Neuronal stem cell (in vitro differentiated cells): ENCODE measurements at regions not wholly inside any gene's neighbourhood (a gene's known extent, or its start where the extent isn't known, plus 50 kb on each side); places are given as distances from the start of the nearest gene placed in this dataset.

Experiments used
- DNase-seq: peaks from one replicate; pipeline ENCODE4 v3.0.0-alpha.2; 2013; ENCODE audit warnings: low spot score
- H2AFZ ChIP-seq: one replicate; pipeline ENCODE4 v1.6.1; 2013; ENCODE audit warnings: mild to moderate bottlenecking, low read length, inconsistent platforms
- H2AK5ac ChIP-seq: 2 replicates; pipeline ENCODE4 v1.6.1; 2013; ENCODE audit warnings: low read depth, mild to moderate bottlenecking, inconsistent platforms, low read length, moderate library complexity, mixed read lengths
- H2BK120ac ChIP-seq: 2 replicates; pipeline ENCODE4 v1.6.1; 2013; ENCODE audit warnings: low read depth, mild to moderate bottlenecking, inconsistent platforms, low read length, moderate library complexity, mixed read lengths
- H2BK12ac ChIP-seq: one replicate; pipeline ENCODE4 v1.6.1; 2013; ENCODE audit warnings: low read length, inconsistent platforms
- H2BK15ac ChIP-seq: 2 replicates; pipeline ENCODE4 v1.6.1; 2013; ENCODE audit warnings: mild to moderate bottlenecking, low read length, inconsistent platforms, mixed read lengths
- H2BK5ac ChIP-seq: one replicate; pipeline ENCODE4 v1.6.1; 2013; ENCODE audit warnings: inconsistent platforms, mild to moderate bottlenecking, low read length, moderate library complexity
- H3K14ac ChIP-seq: one replicate; pipeline ENCODE4 v1.6.1; 2013; ENCODE audit warnings: low read length, inconsistent platforms
- H3K18ac ChIP-seq: 2 replicates; pipeline ENCODE4 v1.6.1; 2013; ENCODE audit warnings: low read length, inconsistent platforms
- H3K23ac ChIP-seq: 2 replicates; pipeline ENCODE4 v1.6.1; 2013; ENCODE audit warnings: low read depth, mild to moderate bottlenecking, mixed read lengths, low read length, inconsistent platforms; ENCODE audit not compliant: poor library complexity
- H3K27ac ChIP-seq: replicated peaks from 3 replicates; pipeline ENCODE4 v1.5.1; 2013; ENCODE audit warnings: low read length, inconsistent platforms
- H3K27me3 ChIP-seq, 3 experiments: 2 replicates each; pipeline ENCODE4 v1.6.1; 2013; ENCODE audit warnings: low read length in 3 of 3, mild to moderate bottlenecking in 2 of 3, inconsistent platforms in 1 of 3, low read depth in 1 of 3, mixed read lengths in 1 of 3, moderate library complexity in 1 of 3; ENCODE audit not compliant: control insufficient read depth in 3 of 3, insufficient read depth in 3 of 3
- H3K36me3 ChIP-seq, 2 donors: replicated peaks in 1 of 2; 2 replicates each; pipeline ENCODE4 v1.6.1; 2013; ENCODE audit warnings: low read length in 2 of 2; ENCODE audit not compliant: control insufficient read depth in 2 of 2, insufficient read depth in 2 of 2
- H3K4ac ChIP-seq: 2 replicates; pipeline ENCODE4 v1.6.1; 2013; ENCODE audit warnings: inconsistent platforms, mild to moderate bottlenecking, low read length, moderate library complexity
- H3K4me1 ChIP-seq, 2 donors: 1 replicate in 1 of 2; 2 replicates in 1 of 2; pipeline ENCODE4 v1.6.1; 2013; ENCODE audit warnings: low read length in 2 of 2, low read depth in 1 of 2; ENCODE audit not compliant: control insufficient read depth in 2 of 2, insufficient read depth in 1 of 2
- H3K4me2 ChIP-seq: one replicate; pipeline ENCODE4 v1.6.1; 2013; ENCODE audit warnings: mild to moderate bottlenecking, low read length, inconsistent platforms; ENCODE audit not compliant: insufficient read depth, poor library complexity, severe bottlenecking
- H3K4me3 ChIP-seq, 2 donors: 2 replicates each; pipeline ENCODE4 v1.5.1; 2013; ENCODE audit warnings: low read length in 2 of 2, mild to moderate bottlenecking in 2 of 2, inconsistent platforms in 1 of 2, moderate library complexity in 1 of 2
- H3K79me1 ChIP-seq: one replicate; pipeline ENCODE4 v1.6.1; 2013; ENCODE audit warnings: low read depth, mild to moderate bottlenecking, inconsistent platforms, low read length, moderate library complexity
- H3K9ac ChIP-seq: one replicate; pipeline ENCODE4 v1.6.1; 2013; ENCODE audit warnings: mild to moderate bottlenecking, low read depth, low read length, inconsistent platforms; ENCODE audit not compliant: poor library complexity
- H3K9me3 ChIP-seq, 2 donors: replicated peaks in 1 of 2; 2 replicates each; pipeline versions ENCODE3 to v1.6.1; 2013; ENCODE audit warnings: low read length in 2 of 2, mild to moderate bottlenecking in 2 of 2, inconsistent platforms in 1 of 2, low read depth in 1 of 2, mixed read lengths in 1 of 2, moderate library complexity in 1 of 2; ENCODE audit not compliant: control insufficient read depth in 2 of 2, insufficient read depth in 1 of 2
- H4K8ac ChIP-seq: one replicate; pipeline ENCODE4 v1.6.1; 2013; ENCODE audit warnings: low read depth, mild to moderate bottlenecking, inconsistent platforms, low read length, moderate library complexity
- H4K91ac ChIP-seq: one replicate; pipeline ENCODE4 v1.6.1; 2013; ENCODE audit warnings: low read length, low read depth, mild to moderate bottlenecking, inconsistent platforms; ENCODE audit not compliant: poor library complexity
- WGBS, 2 donors: extraction: QIAGEN DNeasy Blood & Tissue Kit; methylation state at CpG; one replicate each; pipeline ENCODE4 v1.1.7; 2013; ENCODE audit warnings: missing lambda C conversion rate in 2 of 2, mixed read lengths in 1 of 2; ENCODE audit not compliant: insufficient read length in 2 of 2, insufficient replicate concordance in 1 of 2; ENCODE audit errors: extremely low coverage in 2 of 2; 5-methylcytosine and 5-hydroxymethylcytosine counted together

DNA sequence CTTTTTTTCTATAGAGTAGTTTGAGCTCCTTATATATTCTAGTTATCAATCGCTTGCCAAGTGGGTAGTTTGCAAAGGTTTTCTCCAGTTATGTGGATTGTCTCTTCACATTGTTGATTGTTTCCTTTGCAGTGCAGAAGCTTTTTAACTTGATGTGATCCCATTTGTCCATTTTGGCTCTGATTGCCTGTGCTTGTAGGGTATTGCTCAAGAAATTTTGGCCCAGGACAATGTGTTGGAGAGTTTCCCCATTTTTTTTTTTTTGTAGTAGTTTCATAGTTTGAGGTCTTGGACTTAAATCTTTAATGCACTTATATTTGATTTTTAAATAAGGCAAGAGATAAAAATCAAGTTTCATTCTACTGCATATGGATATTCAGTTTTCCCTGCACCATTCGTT lies 774.8 kb upstream of the ADAMTS5 start:
- no peak overlapping the region for H3K27ac ChIP-seq
- no CpG with 5 or more reads among the region's 2 CpGs for WGBS, 2 donors
- H2BK12ac ChIP-seq = no peak overlapping the region
- no peak overlapping the region for H4K8ac ChIP-seq
- H3K79me1 ChIP-seq = no peaks in the 10 kb centered on the region
- H3K4me2 ChIP-seq = no peak overlapping the region
- no peak overlapping the region for H3K23ac ChIP-seq
- no peak for DNase-seq
- H2BK15ac ChIP-seq = no peak overlapping the region
- no peak overlapping the region for H3K4ac ChIP-seq
- H2AK5ac ChIP-seq = no peak overlapping the region
- H4K91ac ChIP-seq = no peak overlapping the region
- H3K9me3 ChIP-seq = no peaks in the 10 kb centered on the region
- H3K4me1 ChIP-seq = no peaks in the 10 kb centered on the region
- H3K27me3 ChIP-seq = no peaks in the 10 kb centered on the region
- H3K36me3 ChIP-seq = no peaks in the 10 kb centered on the region
- H3K14ac ChIP-seq = no peak overlapping the region
- H2BK5ac ChIP-seq = no peak overlapping the region
- H2AFZ ChIP-seq = no peak overlapping the region
- H3K18ac ChIP-seq = no peak overlapping the region
- no peak overlapping the region for H2BK120ac ChIP-seq
- no peak overlapping the region for H3K9ac ChIP-seq
- no peak overlapping the region for H3K4me3 ChIP-seq

DNA sequence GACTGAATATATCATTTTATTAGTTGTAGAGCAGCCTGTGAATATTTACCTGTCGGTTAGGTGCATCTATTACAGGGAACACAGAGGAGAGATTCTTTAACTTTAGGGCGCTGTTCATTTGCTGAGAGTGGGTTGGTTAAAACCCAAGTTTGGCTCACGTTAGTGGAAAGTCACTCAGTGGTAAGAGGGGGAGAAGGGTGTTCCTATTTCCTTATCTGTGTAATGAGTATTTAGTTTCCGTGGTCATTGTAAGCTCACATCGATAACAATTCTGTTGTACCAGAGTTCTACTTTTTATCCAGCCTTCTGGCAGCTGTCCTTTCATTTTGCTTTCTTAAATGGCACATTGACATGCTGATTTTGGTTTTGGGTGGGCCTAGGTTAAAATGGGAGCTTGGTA lies 773.2 kb upstream of the ADAMTS5 start:
- no peak overlapping the region for H2AK5ac ChIP-seq
- no CpG with 5 or more reads among the region's 5 CpGs for WGBS, 2 donors
- no peak for DNase-seq

DNA sequence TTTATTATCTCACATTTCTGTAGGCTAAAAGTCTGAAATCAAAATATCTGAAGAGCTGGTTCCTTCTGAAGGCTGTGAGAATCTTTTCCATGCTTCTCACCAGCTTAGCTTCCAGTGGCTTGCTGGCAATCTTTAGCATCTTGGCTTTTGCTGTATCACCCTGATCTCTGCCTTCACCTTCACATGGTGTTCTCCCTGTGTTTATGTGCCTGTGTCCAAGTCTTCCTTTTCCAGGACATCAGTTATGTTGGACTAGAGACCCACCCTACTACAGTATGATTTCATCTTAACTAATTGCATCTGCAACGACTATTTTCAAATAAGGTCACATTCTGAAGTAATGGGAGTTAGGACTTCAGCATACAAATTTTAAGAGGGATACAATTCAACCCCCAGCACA lies 772.3 kb upstream of the ADAMTS5 start:
- no peak overlapping the region for H3K23ac ChIP-seq
- no peak overlapping the region for H2BK5ac ChIP-seq
- H4K8ac ChIP-seq = no peak overlapping the region
- no peak overlapping the region for H2BK15ac ChIP-seq
- no peak overlapping the region for H2AFZ ChIP-seq
- no peak overlapping the region for H3K9ac ChIP-seq
- no peak overlapping the region for H4K91ac ChIP-seq
- H3K14ac ChIP-seq = no peak overlapping the region
- no peak overlapping the region for H3K18ac ChIP-seq
- H3K27ac ChIP-seq = no peak overlapping the region
- DNase-seq = no peak
- no peak overlapping the region for H3K4ac ChIP-seq
- no CpG with 5 or more reads among the region's 1 CpG for WGBS, 2 donors
- H2AK5ac ChIP-seq = no peak overlapping the region
- no peaks in the 10 kb centered on the region for H3K79me1 ChIP-seq
- H2BK120ac ChIP-seq = no peak overlapping the region
- H2BK12ac ChIP-seq = no peak overlapping the region
- no peaks in the 10 kb centered on the region for H3K9me3 ChIP-seq
- H3K4me3 ChIP-seq = no peak overlapping the region
- H3K36me3 ChIP-seq = no peaks in the 10 kb centered on the region
- no peak overlapping the region for H3K4me2 ChIP-seq
- H3K4me1 ChIP-seq = no peaks in the 10 kb centered on the region
- H3K27me3 ChIP-seq = no peaks in the 10 kb centered on the region

More for the DNA sequence above, 773.2 kb upstream of the ADAMTS5 start:
- no peak overlapping the region for H3K4me3 ChIP-seq
- no peaks in the 10 kb centered on the region for H3K79me1 ChIP-seq
- H4K91ac ChIP-seq = no peak overlapping the region
- no peak overlapping the region for H2BK120ac ChIP-seq
- no peaks in the 10 kb centered on the region for H3K27me3 ChIP-seq
- H3K27ac ChIP-seq = no peak overlapping the region
- H3K18ac ChIP-seq = no peak overlapping the region
- no peak overlapping the region for H3K4ac ChIP-seq
- H3K4me2 ChIP-seq = no peak overlapping the region
- no peak overlapping the region for H3K23ac ChIP-seq
- H2BK5ac ChIP-seq = no peak overlapping the region
- H3K9ac ChIP-seq = no peak overlapping the region
- no peak overlapping the region for H4K8ac ChIP-seq
- no peaks in the 10 kb centered on the region for H3K36me3 ChIP-seq
- H2AFZ ChIP-seq = no peak overlapping the region
- no peaks in the 10 kb centered on the region for H3K9me3 ChIP-seq
- no peak overlapping the region for H2BK15ac ChIP-seq
- H3K14ac ChIP-seq = no peak overlapping the region
- H3K4me1 ChIP-seq = no peaks in the 10 kb centered on the region
- H2BK12ac ChIP-seq = no peak overlapping the region

DNA sequence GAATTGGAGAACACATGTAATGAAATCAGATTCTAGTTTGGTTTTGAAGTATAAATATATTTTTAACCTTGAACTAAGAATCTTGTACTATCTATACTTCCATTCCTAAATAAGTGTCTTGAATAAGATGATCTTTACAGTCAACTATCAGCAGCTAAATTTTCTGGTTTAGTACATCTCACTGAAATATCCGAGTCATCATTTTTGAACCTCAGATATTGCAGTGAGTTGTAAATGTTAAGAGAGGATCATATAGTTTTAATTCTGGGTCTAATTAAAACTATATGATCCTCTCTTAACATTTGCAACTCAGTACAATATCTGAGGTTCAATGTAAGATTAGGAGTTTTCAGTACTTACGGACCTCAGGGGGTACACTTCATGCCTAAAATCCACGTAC lies 768.8 kb upstream of the ADAMTS5 start:
- Histone ChIP-seq H3K23ac (no peak overlapping the region), H2BK120ac (no peak overlapping the region), H3K36me3 (no peaks in the 10 kb centered on the region), H2AFZ (no peak overlapping the region), H2BK5ac (no peak overlapping the region), H3K79me1 (no peaks in the 10 kb centered on the region), H3K4me2 (no peak overlapping the region), H2AK5ac (no peak overlapping the region), H3K4ac (no peak overlapping the region), H3K14ac (no peak overlapping the region), H4K91ac (no peak overlapping the region), H3K4me3 (no peak overlapping the region), H3K27me3 (no peaks in the 10 kb centered on the region), H3K9me3 (no peaks in the 10 kb centered on the region), H3K27ac (no peak overlapping the region), H2BK15ac (no peak overlapping the region), H2BK12ac (no peak overlapping the region), H3K4me1 (no peaks in the 10 kb centered on the region), H4K8ac (no peak overlapping the region), H3K18ac (no peak overlapping the region), H3K9ac (no peak overlapping the region)
- WGBS, 2 donors = no CpG with 5 or more reads among the region's 3 CpGs
- no peak for DNase-seq
